GM18951 (cell line): ENCODE measurements at regions not wholly inside any gene's neighbourhood (a gene's known extent, or its start where the extent isn't known, plus 50 kb on each side); places are given as distances from the start of the nearest gene placed in this dataset.

Source experiments
- POLR2A ChIP-seq: IDR thresholded peaks from 4 replicates; pipeline ENCODE4 v1.6.1; 2011; ENCODE audit warnings: mild to moderate bottlenecking; ENCODE audit not compliant: insufficient read length, insufficient read depth; ENCODE audit errors: extremely low read depth
- in situ Hi-C: fragments of 300-500 bp; cut with MboI; formaldehyde crosslinking; loops from one replicate; pipeline ENCODE4 v1.12.0; 2022; ENCODE audit warnings: low sequenced_read_pairs, mixed read lengths, inconsistent platforms; ENCODE audit not compliant: unreplicated experiment

DNA sequence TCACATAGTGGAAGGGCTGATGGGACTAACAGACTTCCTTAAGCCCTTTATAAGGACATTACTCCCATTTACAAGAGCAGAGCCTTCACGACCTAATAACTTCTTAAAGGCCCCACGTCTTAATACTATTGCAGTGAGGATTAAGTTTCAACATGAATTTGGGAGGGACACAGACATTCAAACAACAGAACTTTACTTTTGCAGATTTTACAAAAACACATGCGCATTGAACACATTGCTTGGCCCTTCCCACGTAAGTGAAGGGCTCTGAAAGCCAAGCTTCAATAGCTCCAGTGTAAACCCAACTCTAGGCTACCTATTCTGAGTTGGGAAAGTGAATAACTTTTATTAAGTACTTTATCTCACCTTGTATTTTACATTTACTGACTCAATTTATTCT lies 53.8 kb upstream of the DNAH5 start:
- TF ChIP-seq POLR2A, result no peak

DNA sequence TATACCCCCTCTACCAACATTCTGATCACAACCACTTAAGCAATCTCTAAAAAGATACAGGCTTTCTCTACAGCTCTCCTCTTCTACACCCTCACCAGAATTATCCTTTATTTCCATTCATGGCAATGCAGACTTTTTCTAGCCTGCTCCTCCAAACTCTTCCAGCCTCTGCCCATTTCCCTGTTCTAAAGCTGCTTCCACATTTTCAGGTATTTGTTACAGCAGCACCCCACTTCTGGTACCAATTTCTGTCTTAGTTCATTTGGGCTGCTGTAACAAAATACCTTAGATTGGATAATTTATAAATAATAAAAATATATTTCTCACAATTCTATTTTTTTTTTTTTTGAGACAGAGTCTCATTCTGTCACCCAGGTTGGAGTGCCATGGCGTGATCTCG lies 53.0 kb upstream of the DNAH5 start:
- TF ChIP-seq POLR2A, result no peak
- in situ Hi-C loops, result loop anchor here (25.0 kb wide), 2 partner anchors 265 to 640 kb away; no protein-coding TSS in a partner anchor

More for the DNA sequence above, 53.8 kb upstream of the DNAH5 start:
- in situ Hi-C loops, result loop anchor here (25.0 kb wide), 2 partner anchors 264 to 639 kb away; no protein-coding TSS in a partner anchor

DNA sequence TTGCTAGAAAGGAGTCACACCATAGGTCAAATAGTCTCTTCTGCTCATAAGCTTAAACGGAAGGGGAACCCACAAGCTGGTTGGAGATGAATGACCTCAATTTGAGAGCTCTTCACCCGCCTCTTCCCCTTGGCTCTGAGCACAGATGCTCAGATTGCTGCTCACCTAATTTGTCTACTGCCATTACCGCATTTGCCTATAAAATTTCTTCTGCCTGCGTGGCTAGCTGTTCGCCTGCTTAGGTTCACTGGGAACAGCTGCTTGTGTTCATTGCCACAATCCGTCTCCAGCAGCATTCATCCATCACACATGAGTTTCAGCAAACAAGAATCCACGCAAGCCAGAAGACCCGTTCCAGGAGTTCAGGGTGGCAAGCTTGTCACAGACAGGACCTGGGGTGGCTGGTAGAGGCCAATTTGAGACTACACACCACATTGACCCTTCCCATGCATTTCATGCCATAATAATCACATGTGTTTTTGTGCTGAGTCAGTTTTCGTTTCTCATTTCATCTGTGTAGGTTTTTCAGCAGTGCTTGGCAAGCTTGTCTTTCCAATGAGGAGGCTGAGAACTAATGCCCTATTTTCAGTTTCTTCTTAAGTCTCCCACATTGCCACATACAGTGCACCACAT lies 50.2 kb upstream of the DNAH5 start:
- in situ Hi-C loops, result loop anchor here (25.0 kb wide), 2 partner anchors 268 to 643 kb away; no protein-coding TSS in a partner anchor
- TF ChIP-seq POLR2A, result no peak
